HG03097 (cell line): ENCODE measurements at regions not wholly inside any gene's neighbourhood (a gene's known extent, or its start where the extent isn't known, plus 50 kb on each side); places are given as distances from the start of the nearest gene placed in this dataset.
"Not testable (repeated sequence)": the region's sequence is repeated elsewhere in the genome, so short reads cannot be mapped to it uniquely, and the experiment has no call there.

ENCODE experiments used
- ATAC-seq: cut with Tn5 transposase; IDR thresholded peaks from one replicate; pipeline ENCODE4 v1.9.1; 2021; ENCODE audit not compliant: unreplicated experiment, low FRiP score

DNA sequence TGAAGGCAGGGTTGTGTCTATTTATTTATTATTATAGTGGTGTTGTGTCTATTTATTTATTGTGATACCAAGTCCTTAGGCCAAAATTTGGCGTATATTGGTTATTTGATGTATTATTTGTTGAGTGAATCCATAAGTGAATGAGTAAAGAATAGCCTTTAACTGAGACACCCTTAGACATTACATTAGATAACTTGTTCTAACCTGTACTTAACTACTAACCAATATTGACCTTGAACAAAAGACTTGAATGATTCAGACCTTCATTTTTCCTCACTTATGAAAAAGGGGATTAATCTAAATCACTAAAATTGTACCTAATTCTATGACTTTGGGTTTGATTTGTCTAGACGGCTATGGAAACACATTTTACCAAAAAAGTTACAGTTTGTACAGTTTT, 370.5 kb downstream of the JRKL start:
- ATAC-seq: no peak

DNA sequence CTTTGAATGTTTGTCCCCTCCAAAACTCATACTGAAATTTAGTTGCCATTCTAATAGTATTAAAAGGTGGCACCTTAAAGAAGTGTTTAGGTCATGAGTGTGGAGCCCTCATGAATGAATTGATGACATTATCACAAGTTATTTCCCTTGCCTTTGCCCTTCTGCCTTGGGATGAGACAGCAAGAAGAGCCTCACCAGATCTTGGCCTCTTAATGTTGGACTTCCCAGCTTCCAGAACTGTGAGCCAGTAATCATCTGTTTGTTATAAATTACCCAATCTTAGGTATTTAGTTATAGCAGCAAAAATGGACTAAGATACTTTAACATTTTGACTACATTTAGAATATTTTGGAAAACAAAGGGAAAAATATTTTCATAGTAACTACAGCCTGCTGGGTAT, 371.0 kb downstream of the JRKL start:
- no peak for ATAC-seq

DNA sequence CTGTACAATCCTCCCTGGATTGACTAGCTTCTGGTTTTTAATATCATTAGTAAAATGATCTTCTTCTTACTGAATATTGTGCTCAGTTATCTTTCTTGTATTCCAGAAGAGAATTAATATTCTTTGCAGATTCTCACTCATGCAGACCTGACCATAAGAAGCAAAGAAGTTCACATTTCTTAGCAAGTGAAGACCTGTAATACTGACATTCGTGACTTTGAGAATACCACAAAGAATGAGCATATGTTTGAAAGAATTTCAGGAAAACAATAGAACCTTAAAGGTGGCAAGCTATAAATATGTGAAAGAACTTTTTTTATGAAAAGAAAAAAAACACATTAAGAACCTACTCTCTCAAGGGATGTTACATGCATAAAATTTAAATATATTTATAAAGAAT, 371.6 kb downstream of the JRKL start:
- no peak for ATAC-seq

DNA sequence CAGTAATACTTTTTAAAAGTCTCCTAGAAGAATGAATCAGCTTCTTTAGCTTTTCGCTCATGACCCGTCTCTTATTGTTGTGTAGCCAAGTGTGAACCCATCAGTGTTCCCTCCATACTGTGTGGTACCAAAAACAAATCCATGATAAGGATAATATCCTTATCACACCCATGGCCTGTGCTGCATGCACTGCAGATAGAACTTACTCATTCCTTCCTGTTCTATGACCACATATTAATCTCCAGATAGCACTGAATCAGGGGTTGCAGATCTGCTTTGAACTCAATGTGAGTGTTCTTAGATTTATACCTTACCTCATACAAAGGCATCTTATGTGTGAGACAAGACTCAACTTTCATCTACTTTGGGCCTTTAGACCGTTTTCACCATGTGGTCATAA, 373.4 kb downstream of the JRKL start:
- no peak for ATAC-seq

DNA sequence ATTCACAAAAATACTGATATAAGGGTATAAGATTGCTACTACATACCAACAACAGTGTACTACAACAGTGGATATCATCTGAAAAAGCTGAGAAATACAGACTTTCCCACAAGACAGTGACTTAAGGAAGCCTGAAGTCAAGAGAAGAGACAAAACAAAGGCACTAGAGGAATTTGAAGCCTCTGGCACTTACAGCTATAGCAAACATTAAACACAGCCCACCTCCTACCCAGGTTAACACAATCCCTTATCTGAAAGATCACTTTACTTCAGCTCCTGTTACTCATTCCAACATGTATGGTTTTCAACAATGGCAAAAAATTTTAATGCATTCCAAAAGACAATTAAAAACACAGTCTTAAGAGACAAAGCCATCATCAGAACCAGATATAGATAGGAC, 388.5 kb downstream of the JRKL start:
- no peak for ATAC-seq

DNA sequence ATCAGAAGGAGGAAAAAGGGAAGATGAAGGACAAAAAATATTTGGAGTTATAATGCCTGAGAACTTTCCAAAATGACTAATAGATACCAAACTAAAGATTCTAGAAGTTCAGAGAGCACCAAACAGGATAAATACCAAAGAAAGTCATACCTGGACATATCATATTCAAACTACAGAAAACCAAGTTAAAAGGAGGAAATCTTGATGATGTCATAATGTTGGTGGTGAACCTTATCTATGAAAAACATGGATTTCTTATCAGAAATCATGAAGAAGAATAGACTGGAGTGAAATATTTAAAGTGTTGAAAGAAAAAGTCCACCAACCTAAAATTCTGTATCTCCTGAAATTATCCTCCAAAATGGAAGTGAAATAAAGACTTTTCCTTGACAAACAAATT, 389.2 kb downstream of the JRKL start:
- no peak for ATAC-seq

DNA sequence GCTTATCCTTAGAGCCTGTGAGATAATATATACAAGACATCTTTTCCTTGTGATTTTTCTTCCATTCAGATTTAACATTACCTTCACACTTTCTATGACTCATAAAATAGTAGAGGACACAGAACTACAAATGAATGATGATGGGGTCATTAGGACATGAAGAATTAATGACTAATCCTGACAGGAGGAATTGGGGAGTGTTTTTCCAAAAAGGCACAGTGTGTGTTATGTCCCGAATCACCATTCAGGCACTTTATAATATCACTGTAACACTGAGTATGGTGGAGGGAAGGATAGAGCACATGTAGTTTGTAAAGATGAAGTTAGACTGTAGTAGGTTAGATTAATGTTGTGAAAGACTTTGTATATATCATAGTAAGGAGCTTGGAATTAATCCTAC, 391.3 kb downstream of the JRKL start:
- no peak for ATAC-seq

DNA sequence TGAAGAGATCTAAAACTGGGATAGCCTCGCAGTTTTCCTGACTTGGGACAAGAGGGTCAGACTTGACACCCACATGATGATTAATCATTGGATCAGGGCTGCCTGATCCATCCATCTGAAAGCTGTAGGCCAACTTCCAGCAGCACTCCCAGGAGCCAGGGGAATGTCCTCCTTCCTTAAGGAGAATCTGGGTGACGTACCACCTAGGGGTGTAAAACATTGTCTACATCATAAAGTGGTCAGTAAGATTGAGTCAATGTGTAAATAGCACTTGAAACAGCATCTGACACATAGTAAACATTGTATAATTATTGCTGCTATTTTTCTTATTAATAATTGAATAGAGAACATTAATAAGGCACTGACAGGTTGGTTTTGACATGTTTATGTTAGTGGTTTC, 392.8 kb downstream of the JRKL start:
- ATAC-seq: no peak

DNA sequence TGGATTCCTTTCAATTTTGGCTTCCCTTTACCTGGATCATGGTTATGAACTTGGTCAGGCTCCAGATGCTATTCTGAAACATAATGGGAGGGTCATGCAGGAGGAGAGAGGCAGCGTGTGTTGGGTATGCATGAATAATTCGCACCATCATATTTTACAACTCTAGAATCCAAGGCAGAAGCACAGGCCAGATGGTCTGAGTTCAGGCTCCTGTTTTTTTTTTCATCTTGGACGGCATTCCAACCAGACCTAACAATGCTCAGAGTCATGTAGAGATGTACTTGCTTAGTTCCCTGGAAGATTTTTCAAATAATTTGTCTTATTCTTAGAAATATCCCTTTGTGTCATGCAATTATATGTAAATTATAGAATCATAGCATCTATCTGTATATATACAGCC, 393.5 kb downstream of the JRKL start:
- no peak for ATAC-seq

DNA sequence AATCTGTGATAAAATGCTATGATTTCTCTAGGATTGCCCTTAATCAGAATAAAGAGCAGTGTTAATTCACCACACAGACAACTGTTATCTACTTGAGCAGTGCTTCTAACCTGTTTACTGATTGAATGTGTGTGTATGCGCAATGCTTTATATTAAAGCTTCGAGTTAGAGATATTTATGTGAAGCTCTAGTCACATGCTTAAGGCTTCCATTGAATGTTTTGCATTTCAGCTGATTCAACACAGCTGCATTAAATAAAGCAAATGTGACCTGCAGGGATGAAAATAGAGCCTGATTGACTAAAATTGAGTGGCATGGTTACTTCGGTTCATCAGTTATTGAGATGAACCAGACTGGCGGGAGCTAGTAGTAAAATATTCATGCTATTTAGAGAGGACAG, 395.3 kb downstream of the JRKL start:
- no peak for ATAC-seq

DNA sequence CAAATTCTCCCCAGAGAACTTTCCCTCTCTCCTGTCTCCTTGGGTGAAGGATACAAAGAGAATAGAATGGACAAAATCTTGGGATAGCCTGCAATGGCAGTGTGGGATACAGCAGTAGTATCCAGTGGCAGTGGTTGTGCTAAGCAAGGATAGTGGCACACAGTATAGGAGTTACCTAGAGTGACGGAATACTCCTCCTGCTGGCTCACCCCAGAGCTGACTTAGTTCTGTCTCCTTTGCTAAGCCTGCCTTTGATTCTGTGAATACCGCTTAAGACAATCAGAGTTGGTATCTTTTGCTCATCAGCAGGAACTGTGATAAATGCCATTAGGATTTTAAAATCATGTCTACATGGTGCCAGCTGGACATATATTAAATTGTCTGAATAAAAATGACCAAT, 404.3 kb downstream of the JRKL start:
- ATAC-seq: no peak

DNA sequence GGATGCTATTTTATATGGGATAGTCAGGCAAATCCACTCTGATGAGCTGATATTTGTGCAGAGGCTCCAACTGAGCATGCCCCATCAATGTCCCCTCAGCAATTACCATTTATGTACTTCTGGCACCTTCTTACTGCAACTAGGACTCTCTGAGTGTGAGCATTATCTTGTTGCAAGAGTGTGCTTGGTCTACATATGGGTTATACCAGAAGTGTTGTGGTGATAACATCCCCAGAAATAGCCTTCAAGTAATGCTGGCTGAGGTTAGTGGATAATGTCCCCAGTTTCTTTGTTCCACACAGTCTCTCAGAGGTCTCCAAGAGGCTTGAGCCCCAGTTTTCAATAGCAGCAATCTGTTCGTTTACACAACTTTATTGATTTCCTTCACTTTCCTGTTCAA, 408.6 kb downstream of the JRKL start:
- no peak for ATAC-seq

DNA sequence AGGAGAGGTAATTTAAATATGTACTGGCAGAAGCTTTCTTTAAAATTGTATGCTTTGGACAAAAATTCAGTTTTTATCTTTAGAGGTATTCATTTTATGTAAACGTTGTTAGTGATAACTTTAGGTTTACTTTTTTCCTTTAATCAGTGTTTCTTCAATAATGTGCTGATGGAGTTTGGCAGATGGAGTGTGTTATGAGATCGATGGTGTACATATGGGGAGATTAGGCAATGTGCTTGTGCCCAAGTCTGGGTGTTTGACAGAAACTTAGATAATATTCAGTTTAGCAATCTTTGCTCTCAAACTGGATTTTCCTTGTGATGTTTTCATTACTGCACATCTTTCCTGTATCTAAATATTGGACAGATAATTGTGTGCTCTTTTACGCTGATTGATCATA, 425.4 kb downstream of the JRKL start:
- ATAC-seq: no peak

DNA sequence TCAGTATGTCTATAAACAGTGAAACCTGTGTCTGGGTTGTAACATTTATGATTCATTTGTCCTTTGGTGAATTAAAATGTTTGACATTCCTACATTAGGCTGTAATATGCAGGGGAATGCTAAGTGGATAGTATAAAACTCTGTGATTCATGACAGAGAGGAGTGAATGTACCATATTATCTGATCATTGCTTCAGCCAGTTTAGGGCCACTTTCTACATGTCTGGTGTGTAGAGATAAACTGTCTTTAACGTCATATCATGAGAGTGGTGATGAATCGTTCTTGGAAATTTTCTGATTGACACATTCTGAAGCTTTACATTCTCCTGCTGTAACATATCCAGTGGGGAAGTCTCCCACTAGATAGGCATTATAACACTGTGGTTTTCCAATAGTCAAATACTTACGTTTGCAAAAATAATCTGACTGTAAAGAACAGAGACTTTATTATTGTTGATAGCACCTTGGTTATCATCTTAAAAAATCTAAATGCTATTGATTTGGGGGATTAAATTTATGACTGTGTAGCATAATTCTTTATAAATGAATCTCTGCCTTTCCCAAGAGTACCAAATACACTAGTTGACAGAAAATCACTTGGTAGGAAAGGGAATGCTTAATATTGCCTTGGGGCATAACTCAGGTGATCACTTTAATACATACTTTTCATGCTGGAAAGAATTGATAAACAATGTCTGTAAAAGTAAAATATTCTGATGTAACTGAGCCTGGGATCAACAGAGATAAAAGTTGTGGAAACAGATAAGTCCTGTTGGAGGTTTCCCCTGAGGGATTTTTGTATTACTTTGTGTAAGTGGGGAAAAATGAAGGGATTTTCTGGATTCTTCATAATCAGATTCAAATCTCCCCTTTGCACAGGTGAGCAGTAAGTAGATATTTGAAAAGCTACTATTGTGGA, 427.9 kb downstream of the JRKL start:
- no peak for ATAC-seq

DNA sequence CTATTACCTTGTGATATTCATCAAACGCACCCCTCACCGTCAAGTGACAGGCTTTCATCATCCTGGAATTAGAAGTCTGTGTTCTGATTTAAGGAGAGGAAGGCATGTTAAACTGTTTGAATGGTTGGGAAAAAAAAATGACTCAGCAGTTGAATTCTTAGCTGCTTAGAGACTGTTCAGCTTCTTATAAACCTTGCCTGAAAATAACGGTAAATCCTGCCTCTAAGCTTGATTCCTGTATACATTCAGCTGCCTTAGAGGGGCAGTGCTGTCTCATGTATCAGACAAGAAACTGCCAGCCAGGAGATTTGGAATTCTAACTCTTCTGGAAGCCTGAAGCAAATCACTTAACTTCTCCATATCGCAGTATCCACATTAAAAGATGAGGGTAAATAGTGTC, 437.4 kb downstream of the JRKL start:
- ATAC-seq: no peak

DNA sequence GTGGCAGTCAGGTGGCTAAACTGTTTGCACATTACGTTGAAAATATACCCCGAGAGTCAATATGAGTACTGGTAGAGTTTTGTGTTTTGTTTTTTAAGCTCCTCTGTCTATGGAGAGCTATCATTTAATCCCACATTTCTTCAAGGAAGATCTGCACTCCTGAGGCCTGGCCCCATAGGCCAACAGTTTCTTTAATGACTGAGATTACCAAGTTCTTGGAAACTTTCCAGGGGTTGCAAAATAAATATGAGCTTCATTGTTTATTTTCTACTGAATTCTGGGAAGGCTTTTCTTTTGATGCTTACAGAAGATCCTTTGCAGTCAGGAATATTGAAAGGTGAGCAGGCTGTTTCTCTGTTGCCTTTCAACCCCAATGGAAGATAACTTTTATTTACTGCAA, 452.0 kb downstream of the JRKL start:
- ATAC-seq: no peak

DNA sequence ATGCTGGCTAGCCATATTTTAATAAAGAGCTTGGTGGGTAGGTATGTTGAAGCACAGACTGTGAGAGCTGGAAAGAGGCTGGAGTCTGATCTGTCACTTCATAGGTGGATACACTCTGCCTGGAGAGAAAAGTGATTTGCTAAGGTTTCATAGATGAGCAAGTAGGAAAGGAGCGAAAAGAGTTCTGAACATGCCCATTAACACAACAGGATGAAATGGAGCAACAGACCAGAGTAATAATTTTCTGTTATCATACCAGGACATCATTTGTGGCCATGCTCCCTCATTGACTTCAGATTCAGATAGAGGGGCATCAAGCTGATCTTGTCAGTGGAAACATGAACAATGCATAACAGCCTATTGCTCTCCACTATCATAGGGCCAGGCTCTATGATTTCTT, 452.9 kb downstream of the JRKL start:
- ATAC-seq: no peak

DNA sequence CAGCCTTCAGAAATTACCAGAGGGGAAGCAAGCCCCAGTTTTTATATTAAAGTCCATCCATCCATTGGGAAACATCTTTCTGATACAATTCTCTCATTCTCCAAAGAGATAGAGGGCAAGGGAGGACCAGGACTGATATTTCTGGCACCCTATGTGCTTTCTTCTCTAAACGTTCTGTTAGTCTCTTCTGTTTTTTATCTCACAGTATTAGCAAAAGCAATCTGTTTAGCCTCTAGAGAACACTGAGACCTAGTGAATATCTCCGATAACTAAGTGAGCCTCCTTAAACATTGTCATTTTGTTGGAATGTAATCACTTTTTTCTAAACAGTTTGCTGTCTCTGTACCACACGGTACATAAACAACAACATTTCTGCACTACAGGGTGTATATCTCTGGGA, 464.6 kb downstream of the JRKL start:
- no peak for ATAC-seq

DNA sequence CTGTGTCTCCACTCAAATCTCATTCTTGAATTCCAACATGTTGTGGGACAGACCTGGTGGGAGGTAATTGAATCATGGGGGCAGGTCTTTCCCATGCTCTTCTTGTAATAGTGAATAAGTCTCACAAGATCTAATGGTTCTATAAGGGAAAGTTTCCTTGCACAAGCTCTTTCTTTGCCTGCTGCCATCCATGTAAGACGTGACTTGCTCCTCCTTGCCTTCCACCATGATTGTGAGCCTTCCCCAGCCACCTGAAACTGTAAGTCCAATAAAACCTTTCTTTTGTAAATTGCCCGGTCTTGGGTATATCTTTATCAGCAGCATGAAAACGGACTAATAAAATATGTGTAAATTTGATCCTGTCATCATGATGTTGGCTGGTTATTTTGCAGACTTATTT, 471.9 kb downstream of the JRKL start:
- not testable (repeated sequence) for ATAC-seq

DNA sequence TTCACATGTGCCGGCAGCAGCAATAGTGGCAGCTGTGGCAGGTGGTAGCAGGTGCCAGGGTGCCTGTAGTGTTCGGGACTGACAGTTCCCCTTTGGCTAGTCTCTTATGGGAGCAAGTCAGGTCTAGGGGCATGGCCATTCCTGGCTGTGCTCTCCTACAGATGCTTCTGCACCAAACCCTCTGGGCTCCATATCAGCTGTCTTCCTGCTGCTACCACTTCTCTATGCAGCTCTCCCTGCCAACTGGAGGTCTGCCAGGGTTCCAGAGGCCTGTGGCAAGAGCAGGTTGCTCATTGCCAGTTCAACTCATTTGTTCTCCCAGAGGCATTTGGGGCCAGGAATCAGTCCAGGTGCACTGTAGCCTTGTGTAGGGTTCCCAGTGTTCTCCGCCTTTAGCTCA, 473.7 kb downstream of the JRKL start:
- ATAC-seq: no peak

DNA sequence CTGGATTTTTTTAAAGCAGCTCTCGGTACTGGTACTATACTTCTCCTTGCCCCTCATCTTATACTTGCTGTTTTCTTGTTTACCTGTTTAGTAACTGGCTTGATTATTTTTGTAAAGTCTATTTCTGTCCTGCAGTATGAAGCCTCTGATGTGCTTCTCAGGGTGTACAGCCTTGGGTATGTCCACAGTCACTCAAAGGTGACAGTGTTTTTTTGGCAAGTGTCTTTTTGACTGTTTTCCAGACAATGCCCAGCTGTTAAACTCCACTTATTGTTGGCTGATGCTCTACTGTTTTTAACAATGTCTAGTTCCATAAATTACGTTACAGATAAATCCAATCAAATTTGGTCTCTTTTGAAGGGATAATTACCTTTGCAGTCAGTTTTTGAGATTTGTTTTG, 475.2 kb downstream of the JRKL start:
- no peak for ATAC-seq

DNA sequence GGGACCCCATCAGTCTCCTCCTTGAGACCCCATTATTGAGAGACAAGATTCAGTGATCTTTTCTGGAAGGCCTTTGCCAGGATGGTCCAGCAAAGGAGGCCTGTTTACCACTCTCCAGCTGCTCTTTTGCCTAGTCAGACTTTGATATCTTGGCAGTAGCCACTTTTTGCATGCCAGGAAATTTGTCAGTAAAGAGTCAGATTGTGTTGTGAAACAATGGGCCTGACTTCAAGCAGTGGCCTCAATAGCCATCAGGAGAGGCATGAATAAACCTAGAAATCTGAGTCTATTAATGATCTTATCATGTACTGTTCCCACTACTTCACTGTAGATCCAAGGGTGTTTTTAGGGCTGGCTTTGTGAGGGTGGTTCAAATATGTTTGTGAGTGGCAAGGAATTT, 479.4 kb downstream of the JRKL start:
- no peak for ATAC-seq

DNA sequence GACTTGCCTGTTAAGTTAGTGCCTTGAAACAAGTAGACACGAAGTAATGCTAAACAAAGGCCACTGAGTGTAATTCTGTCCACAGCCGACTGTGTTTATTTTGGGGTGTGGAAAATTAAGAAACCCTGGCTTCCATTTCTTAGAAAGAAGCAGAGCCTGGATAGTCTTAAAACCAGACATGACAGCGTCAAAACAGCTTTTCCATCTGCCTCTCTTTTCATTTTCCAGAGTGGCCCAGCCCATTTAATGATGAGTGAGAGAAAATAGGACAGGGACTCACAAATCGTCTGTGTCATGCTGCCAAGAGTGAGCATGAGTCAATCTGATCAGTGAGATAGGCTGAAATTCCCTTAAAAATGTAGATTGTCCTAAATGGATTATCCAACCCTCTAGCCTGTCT, 485.9 kb downstream of the JRKL start:
- ATAC-seq: no peak
